Gastrocnemius medialis (tissue), 4 donors: ENCODE measurements at regions not wholly inside any gene's neighbourhood (a gene's known extent, or its start where the extent isn't known, plus 50 kb on each side); places are given as distances from the start of the nearest gene placed in this dataset.

Source experiments
- POLR2A ChIP-seq, 2 donors: fragments of 450-650 bp; IDR thresholded peaks; one replicate each; pipeline ENCODE4 v1.6.1; 2017; ENCODE audit warnings: antibody characterized with exemption in 2 of 2, mild to moderate bottlenecking in 2 of 2, moderate library complexity in 2 of 2
- TF ChIP-seq, protein P1 (sequence below), 5 experiments: fragments of 450-650 bp in 3 of 5; fragments of 200-600 bp in 2 of 5; sonication (generic) in 2 of 5; IDR thresholded peaks in 4 of 5; conservative IDR thresholded peaks in 1 of 5; 1 replicate in 4 of 5; 2 replicates in 1 of 5; pipeline ENCODE4 v1.5.1; 2016 to 2019; ENCODE audit warnings: antibody characterized with exemption in 5 of 5, mild to moderate bottlenecking in 3 of 5, moderate library complexity in 3 of 5

GRCh38 chr12:111250251-111250881 lies 118.5 kb downstream of the PHETA1 start:
- no peak for TF ChIP-seq POLR2A (IDR thresholded peaks at IDR 0.05)
- TF ChIP-seq, protein P1, sequence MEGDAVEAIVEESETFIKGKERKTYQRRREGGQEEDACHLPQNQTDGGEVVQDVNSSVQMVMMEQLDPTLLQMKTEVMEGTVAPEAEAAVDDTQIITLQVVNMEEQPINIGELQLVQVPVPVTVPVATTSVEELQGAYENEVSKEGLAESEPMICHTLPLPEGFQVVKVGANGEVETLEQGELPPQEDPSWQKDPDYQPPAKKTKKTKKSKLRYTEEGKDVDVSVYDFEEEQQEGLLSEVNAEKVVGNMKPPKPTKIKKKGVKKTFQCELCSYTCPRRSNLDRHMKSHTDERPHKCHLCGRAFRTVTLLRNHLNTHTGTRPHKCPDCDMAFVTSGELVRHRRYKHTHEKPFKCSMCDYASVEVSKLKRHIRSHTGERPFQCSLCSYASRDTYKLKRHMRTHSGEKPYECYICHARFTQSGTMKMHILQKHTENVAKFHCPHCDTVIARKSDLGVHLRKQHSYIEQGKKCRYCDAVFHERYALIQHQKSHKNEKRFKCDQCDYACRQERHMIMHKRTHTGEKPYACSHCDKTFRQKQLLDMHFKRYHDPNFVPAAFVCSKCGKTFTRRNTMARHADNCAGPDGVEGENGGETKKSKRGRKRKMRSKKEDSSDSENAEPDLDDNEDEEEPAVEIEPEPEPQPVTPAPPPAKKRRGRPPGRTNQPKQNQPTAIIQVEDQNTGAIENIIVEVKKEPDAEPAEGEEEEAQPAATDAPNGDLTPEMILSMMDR (IDR thresholded peaks at IDR 0.05 in 4 of 5, conservative IDR thresholded peaks at IDR 0.05 in 1 of 5), result no peak
